ENCODE measurements at regions not wholly inside any gene's neighbourhood (a gene's known extent, or its start where the extent isn't known, plus 50 kb on each side); places are given as distances from the start of the nearest gene placed in this dataset.

DNA sequence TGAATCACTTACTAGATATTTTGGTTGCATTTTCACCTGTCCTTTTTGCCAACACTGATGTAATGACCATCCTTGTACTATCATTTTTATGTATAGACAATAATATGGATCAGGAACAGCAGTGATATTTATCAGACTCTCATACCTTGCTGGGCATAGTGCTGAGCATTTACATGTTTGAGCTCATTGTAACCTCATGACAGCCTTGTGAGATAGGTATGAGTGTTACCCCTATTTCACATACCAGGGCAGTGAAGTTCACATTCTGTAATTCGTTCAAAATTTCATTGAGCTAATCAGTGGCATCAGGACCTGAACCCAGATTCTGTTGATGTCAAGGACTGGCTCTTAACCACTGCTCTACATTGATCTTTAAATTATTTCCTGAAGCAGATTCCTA lies 221.5 kb upstream of the TBL1XR1 start:
- H3K9me2 ChIP-seq (replicated peaks; ENCODE audit: insufficient read depth, low read length): no peaks in the 10 kb centered on the region
- H3K27me3 ChIP-seq (replicated peaks; ENCODE audit: insufficient read depth, low read length): no peaks in the 10 kb centered on the region
- peaks cover 36% of the 10 kb centered on the region for H3K4me1 ChIP-seq (ENCODE audit: low read length)
- H3K79me2 ChIP-seq (ENCODE audit: low read length): no peaks in the 10 kb centered on the region
- H3K27ac ChIP-seq (ENCODE audit: low read length): no peak overlapping the region
- no peaks in the 10 kb centered on the region for H3K9me3 ChIP-seq (replicated peaks; ENCODE audit: insufficient read depth, low read length)
- peaks cover 10% of the 10 kb centered on the region for H3F3A ChIP-seq (ENCODE audit: insufficient read depth, low read length)
- H3K9ac ChIP-seq (ENCODE audit: low read length): no peak overlapping the region
- DNase-seq: no peak
- TF ChIP-seq, protein P1, sequence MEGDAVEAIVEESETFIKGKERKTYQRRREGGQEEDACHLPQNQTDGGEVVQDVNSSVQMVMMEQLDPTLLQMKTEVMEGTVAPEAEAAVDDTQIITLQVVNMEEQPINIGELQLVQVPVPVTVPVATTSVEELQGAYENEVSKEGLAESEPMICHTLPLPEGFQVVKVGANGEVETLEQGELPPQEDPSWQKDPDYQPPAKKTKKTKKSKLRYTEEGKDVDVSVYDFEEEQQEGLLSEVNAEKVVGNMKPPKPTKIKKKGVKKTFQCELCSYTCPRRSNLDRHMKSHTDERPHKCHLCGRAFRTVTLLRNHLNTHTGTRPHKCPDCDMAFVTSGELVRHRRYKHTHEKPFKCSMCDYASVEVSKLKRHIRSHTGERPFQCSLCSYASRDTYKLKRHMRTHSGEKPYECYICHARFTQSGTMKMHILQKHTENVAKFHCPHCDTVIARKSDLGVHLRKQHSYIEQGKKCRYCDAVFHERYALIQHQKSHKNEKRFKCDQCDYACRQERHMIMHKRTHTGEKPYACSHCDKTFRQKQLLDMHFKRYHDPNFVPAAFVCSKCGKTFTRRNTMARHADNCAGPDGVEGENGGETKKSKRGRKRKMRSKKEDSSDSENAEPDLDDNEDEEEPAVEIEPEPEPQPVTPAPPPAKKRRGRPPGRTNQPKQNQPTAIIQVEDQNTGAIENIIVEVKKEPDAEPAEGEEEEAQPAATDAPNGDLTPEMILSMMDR (IDR thresholded peaks at IDR 0.05; ENCODE audit: low read length): no peak
- TF ChIP-seq EZH2 (optimal IDR thresholded peaks at IDR 0.05; ENCODE audit: low read depth, low read length) (no peak), EZH2phosphoT487 (IDR thresholded peaks at IDR 0.05; ENCODE audit: low read length) (no peak)
- no peak overlapping the region for H2AFZ ChIP-seq (ENCODE audit: low read length)
- no peaks in the 10 kb centered on the region for H3K36me3 ChIP-seq (replicated peaks; ENCODE audit: insufficient read depth, low read length)
- H4K20me1 ChIP-seq (ENCODE audit: insufficient read depth, low read length): no peaks in the 10 kb centered on the region
- H3K4me2 ChIP-seq (ENCODE audit: low read depth, low read length): no peak overlapping the region
- H3K4me3 ChIP-seq (ENCODE audit: low read length): no peak overlapping the region

DNA sequence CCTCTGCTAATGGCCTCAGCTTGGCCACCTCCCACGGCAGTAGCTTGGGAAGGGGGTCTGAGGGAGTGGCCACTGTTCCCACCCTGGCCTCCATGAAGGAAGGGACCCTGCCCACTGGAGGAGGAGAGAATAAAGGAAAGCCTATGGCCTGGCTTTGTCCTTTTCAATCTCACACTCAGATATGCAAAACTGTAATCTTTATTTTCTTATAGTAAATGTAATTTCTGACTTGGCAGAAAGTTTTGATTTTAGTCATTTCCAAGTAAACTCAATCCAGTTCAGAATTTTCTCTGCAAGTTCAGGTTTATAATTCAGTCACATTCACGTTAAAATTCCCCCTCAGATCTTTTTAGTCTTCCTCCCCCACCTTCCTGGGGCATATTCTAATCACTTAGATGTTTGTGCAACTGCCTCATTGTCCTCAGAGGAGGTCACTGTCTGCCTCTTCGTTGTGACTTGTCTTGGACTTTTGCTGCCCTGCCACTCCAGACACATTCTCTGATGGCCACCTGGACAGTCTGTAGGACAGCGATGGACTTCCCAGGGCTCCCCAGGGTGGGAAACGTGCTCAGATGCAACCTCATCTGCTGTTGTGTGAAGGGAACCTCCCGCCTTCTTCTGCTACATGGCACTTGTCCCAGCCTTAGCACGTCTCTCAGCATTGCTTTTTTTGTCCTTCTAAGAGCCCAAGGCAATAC lies 222.8 kb upstream of the TBL1XR1 start:
- Histone ChIP-seq H2AFZ (ENCODE audit: low read length) (no peak overlapping the region), H3K36me3 (replicated peaks; ENCODE audit: insufficient read depth, low read length) (no peaks in the 10 kb centered on the region), H3K9ac (ENCODE audit: low read length) (no peak overlapping the region), H3F3A (ENCODE audit: insufficient read depth, low read length) (peaks cover 10% of the 10 kb centered on the region), H3K4me2 (ENCODE audit: low read depth, low read length) (no peak overlapping the region), H3K79me2 (ENCODE audit: low read length) (no peaks in the 10 kb centered on the region), H4K20me1 (ENCODE audit: insufficient read depth, low read length) (no peaks in the 10 kb centered on the region), H3K9me3 (replicated peaks; ENCODE audit: insufficient read depth, low read length) (no peaks in the 10 kb centered on the region), H3K27me3 (replicated peaks; ENCODE audit: insufficient read depth, low read length) (no peaks in the 10 kb centered on the region), H3K9me2 (replicated peaks; ENCODE audit: insufficient read depth, low read length) (no peaks in the 10 kb centered on the region), H3K4me1 (ENCODE audit: low read length) (peaks cover 40% of the 10 kb centered on the region), H3K27ac (ENCODE audit: low read length) (no peak overlapping the region), H3K4me3 (ENCODE audit: low read length) (no peak overlapping the region)
- TF ChIP-seq EZH2 (optimal IDR thresholded peaks at IDR 0.05; ENCODE audit: low read depth, low read length): no peak
- TF ChIP-seq, protein P1 (IDR thresholded peaks at IDR 0.05; ENCODE audit: low read length): no peak
- no peak for TF ChIP-seq EZH2phosphoT487 (IDR thresholded peaks at IDR 0.05; ENCODE audit: low read length)
- DNase-seq: no peak

DNA sequence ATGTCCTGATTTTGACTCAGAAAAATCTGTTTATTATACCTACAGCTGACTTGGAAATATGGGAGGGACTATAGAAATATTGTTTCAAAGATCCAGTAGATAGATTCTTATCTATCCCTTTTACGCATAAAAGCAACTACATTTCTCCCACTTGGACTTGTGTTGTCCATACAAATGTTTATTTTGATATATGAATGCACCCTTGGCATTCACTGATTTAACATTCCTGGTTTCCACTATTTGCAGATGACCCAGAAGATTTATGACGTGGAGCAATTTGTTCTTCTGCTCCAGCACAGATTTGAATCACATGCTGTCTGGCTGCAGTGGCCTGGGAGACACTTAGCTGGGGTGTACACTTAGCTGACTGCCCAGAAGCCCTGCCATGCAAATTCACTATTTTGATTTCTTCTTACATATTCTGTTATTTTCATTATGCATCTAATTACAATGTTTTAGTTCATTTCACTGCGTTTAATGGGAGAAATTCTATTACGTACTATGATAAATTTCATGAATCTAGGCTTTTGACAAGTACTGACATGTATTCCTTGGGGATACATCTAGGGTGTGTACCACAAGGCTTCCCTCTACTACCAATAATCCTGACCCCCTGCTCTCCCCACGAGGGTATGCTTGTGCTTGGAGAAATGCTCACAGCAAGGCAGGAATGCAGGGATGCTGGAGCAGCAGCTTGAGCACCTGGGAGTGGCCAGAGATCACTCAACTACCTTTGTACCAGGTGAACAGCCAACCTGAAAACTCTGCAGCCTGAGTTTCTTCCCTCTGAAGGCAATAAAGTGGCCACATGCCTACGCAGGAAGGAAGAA lies 223.6 kb upstream of the TBL1XR1 start:
- H4K20me1 ChIP-seq (ENCODE audit: insufficient read depth, low read length): no peaks in the 10 kb centered on the region
- no peak overlapping the region for H2AFZ ChIP-seq (ENCODE audit: low read length)
- DNase-seq: no peak
- H3K9ac ChIP-seq (ENCODE audit: low read length): no peak overlapping the region
- H3K4me2 ChIP-seq (ENCODE audit: low read depth, low read length): no peak overlapping the region
- H3K27ac ChIP-seq (ENCODE audit: low read length): no peak overlapping the region
- H3K4me1 ChIP-seq (ENCODE audit: low read length): peaks cover 38% of the 10 kb centered on the region
- H3K4me3 ChIP-seq (ENCODE audit: low read length): no peak overlapping the region
- H3K36me3 ChIP-seq (replicated peaks; ENCODE audit: insufficient read depth, low read length): no peaks in the 10 kb centered on the region
- H3K79me2 ChIP-seq (ENCODE audit: low read length): no peaks in the 10 kb centered on the region
- H3K27me3 ChIP-seq (replicated peaks; ENCODE audit: insufficient read depth, low read length): no peaks in the 10 kb centered on the region
- H3F3A ChIP-seq (ENCODE audit: insufficient read depth, low read length): peaks cover 10% of the 10 kb centered on the region
- no peaks in the 10 kb centered on the region for H3K9me2 ChIP-seq (replicated peaks; ENCODE audit: insufficient read depth, low read length)
- no peaks in the 10 kb centered on the region for H3K9me3 ChIP-seq (replicated peaks; ENCODE audit: insufficient read depth, low read length)
- no peak for TF ChIP-seq EZH2phosphoT487 (IDR thresholded peaks at IDR 0.05; ENCODE audit: low read length)
- no peak for TF ChIP-seq EZH2 (optimal IDR thresholded peaks at IDR 0.05; ENCODE audit: low read depth, low read length)
- TF ChIP-seq, protein P1 (IDR thresholded peaks at IDR 0.05; ENCODE audit: low read length): no peak

Measured in MM.1S (cell line).